Gastrocnemius medialis (tissue), 4 donors: ENCODE measurements at regions not wholly inside any gene's neighbourhood (a gene's known extent, or its start where the extent isn't known, plus 50 kb on each side); places are given as distances from the start of the nearest gene placed in this dataset.

Experiments used
- ATAC-seq, 2 donors: fragments of 150-250 bp; one replicate each; pipeline ENCODE4 v1.9.1; 2016
- DNase-seq, 2 donors: peaks; one replicate each; pipeline ENCODE4 v3.0.0-alpha.2; 2019
- H3K27ac ChIP-seq, 4 donors: fragments of 200-600 bp; sonication (generic); 1 replicate in 1 of 4; 2 replicates in 3 of 4; pipeline ENCODE4 v1.5.1; 2016 to 2018; ENCODE audit warnings: mild to moderate bottlenecking in 2 of 4, moderate library complexity in 1 of 4
- H3K27me3 ChIP-seq, 3 donors: fragments of 200-600 bp; sonication (generic) in 2 of 3; 1 replicate in 1 of 3; 2 replicates in 2 of 3; pipeline versions ENCODE4 v1.5.1 to v1.6.0; 2016 to 2019; ENCODE audit warnings: mild to moderate bottlenecking in 1 of 3, moderate library complexity in 1 of 3
- H3K36me3 ChIP-seq, 2 donors: fragments of 200-600 bp; sonication (generic) in 1 of 2; one replicate each; pipeline ENCODE4 v1.5.1; 2017 to 2018
- H3K4me1 ChIP-seq, 2 donors: fragments of 200-600 bp; sonication (generic) in 1 of 2; one replicate each; pipeline ENCODE4 v1.5.1; 2016 to 2017; ENCODE audit warnings: mild to moderate bottlenecking in 2 of 2
- H3K4me3 ChIP-seq, 4 donors: fragments of 200-600 bp; sonication (generic) in 3 of 4; 1 replicate in 1 of 4; 2 replicates in 3 of 4; pipeline ENCODE4 v1.5.1; 2016 to 2019; ENCODE audit warnings: mild to moderate bottlenecking in 2 of 4
- H3K9me3 ChIP-seq, 3 donors: fragments of 200-600 bp; sonication (generic) in 2 of 3; 1 replicate in 1 of 3; 2 replicates in 2 of 3; pipeline ENCODE4 v1.5.1; 2016 to 2019
- POLR2A ChIP-seq, 2 donors: fragments of 450-650 bp; IDR thresholded peaks; one replicate each; pipeline ENCODE4 v1.6.1; 2017; ENCODE audit warnings: antibody characterized with exemption in 2 of 2, mild to moderate bottlenecking in 2 of 2, moderate library complexity in 2 of 2
- in situ Hi-C, 4 donors: fragments of 200-750 bp; cut with MboI; loops; one replicate each; pipeline versions ENCODE4 v1.15.0 to v1.8.0; 2017; ENCODE audit warnings: low sequenced_read_pairs in 4 of 4
- intact Hi-C: fragments of 100-400 bp; cut with DNase I; formaldehyde crosslinking; loops from one replicate; pipeline ENCODE4 v1.15.1; 2023; ENCODE audit warnings: low total_unique reads
- TF ChIP-seq, protein P1 (sequence below), 5 experiments: fragments of 450-650 bp in 3 of 5; fragments of 200-600 bp in 2 of 5; sonication (generic) in 2 of 5; IDR thresholded peaks in 4 of 5; conservative IDR thresholded peaks in 1 of 5; 1 replicate in 4 of 5; 2 replicates in 1 of 5; pipeline ENCODE4 v1.5.1; 2016 to 2019; ENCODE audit warnings: antibody characterized with exemption in 5 of 5, mild to moderate bottlenecking in 3 of 5, moderate library complexity in 3 of 5

DNA sequence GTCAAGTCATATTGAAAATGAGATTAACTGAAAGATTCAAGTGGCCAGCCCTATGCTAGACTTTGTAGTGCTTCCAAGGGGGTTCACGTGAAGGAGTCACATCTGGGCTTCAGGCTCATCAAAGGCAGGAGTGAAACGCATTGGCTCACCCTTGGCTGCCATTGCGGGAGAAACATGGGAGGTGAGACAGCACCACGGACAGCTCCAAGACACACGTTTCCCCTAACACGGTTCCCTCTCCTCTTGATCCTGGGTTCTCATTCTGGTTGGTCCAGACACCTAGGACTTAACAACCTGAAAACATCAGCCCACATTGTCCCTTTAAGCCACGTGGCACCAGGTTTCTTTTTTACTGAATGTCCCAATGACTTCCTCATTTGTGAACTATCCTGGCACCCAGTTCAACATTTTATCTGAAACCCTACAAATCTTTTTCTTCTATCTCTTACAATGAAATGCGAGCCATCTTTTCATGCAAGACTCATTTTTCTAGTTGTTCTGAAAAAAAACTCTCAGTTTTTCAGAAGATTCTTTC, 279.0 kb upstream of the VCX3A start:
- Histone ChIP-seq H3K4me3 (no peak overlapping the region), H3K36me3 (no peaks in the 10 kb centered on the region), H3K27me3 (no peaks in the 10 kb centered on the region), H3K4me1 (no peaks in the 10 kb centered on the region), H3K27ac (no peak overlapping the region), H3K9me3 (no peaks in the 10 kb centered on the region)
- DNase-seq (no peak), ATAC-seq (no peak)
- in situ Hi-C loops, result loop anchor here in 1 of 4 donors (10.0 kb wide), 1 partner anchor 61 kb away; no protein-coding TSS in a partner anchor
- intact Hi-C loops, result no loop called here
- TF ChIP-seq POLR2A (IDR thresholded peaks at IDR 0.05), result no peak
- TF ChIP-seq, protein P1, sequence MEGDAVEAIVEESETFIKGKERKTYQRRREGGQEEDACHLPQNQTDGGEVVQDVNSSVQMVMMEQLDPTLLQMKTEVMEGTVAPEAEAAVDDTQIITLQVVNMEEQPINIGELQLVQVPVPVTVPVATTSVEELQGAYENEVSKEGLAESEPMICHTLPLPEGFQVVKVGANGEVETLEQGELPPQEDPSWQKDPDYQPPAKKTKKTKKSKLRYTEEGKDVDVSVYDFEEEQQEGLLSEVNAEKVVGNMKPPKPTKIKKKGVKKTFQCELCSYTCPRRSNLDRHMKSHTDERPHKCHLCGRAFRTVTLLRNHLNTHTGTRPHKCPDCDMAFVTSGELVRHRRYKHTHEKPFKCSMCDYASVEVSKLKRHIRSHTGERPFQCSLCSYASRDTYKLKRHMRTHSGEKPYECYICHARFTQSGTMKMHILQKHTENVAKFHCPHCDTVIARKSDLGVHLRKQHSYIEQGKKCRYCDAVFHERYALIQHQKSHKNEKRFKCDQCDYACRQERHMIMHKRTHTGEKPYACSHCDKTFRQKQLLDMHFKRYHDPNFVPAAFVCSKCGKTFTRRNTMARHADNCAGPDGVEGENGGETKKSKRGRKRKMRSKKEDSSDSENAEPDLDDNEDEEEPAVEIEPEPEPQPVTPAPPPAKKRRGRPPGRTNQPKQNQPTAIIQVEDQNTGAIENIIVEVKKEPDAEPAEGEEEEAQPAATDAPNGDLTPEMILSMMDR (IDR thresholded peaks at IDR 0.05 in 4 of 5, conservative IDR thresholded peaks at IDR 0.05 in 1 of 5), result no peak

DNA sequence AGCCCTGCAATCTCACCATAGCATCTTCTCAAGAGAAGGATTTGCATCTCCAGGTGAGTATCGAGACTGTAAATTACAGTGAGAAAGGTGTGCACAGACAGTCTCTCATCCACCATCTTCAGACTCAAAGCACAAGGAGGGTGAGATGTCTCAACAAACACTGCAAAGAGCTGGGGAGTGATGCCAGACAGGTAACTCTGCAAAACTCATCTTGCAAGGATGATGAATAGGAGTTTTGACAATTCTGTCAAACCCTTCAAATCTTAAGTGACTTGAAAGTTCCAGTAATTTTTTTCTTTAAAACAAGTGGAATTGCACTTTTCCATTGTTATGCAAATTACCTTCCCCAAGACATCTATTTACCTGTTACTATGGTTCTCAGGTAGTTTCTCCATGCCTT, 277.2 kb upstream of the VCX3A start:
- Histone ChIP-seq H3K4me3 (no peak overlapping the region), H3K27ac (no peak overlapping the region), H3K9me3 (no peaks in the 10 kb centered on the region), H3K36me3 (no peaks in the 10 kb centered on the region), H3K27me3 (no peaks in the 10 kb centered on the region), H3K4me1 (no peaks in the 10 kb centered on the region)
- no peak for ATAC-seq
- in situ Hi-C loops, result loop anchor here in 1 of 4 donors (10.0 kb wide), 1 partner anchor 63 kb away; no protein-coding TSS in a partner anchor
- DNase-seq, result no peak
- TF ChIP-seq POLR2A (IDR thresholded peaks at IDR 0.05), result no peak
- TF ChIP-seq, protein P1 (IDR thresholded peaks at IDR 0.05 in 4 of 5, conservative IDR thresholded peaks at IDR 0.05 in 1 of 5), result no peak
- intact Hi-C loops, result no loop called here

DNA sequence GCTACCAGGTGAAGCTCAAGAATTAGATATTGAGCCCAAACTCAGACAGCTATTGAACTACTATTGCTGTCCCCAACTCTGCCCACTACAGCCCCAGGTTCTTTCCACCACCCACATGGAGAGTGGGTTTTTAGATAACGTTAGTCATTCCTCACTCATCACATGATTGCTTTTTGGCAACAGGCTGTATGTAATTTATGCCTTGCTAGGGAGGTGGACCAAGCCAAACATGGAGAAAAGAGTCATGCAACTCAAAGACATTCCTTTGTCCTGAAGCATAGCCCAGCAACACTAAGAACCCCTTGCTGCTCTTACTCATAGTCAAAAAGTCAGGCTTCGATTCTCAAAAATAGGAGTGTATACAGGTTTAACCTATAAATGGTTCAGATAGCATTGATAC, 275.9 kb upstream of the VCX3A start:
- Histone ChIP-seq H3K9me3 (no peaks in the 10 kb centered on the region), H3K27me3 (no peaks in the 10 kb centered on the region), H3K4me1 (no peaks in the 10 kb centered on the region), H3K27ac (no peak overlapping the region), H3K36me3 (no peaks in the 10 kb centered on the region), H3K4me3 (no peak overlapping the region)
- TF ChIP-seq, protein P1 (IDR thresholded peaks at IDR 0.05 in 4 of 5, conservative IDR thresholded peaks at IDR 0.05 in 1 of 5), result no peak
- TF ChIP-seq POLR2A (IDR thresholded peaks at IDR 0.05), result no peak
- intact Hi-C loops (no loop called here), in situ Hi-C loops (loop anchor here in 1 of 4 donors (10.0 kb wide), 1 partner anchor 64 kb away; no protein-coding TSS in a partner anchor)
- DNase-seq (no peak), ATAC-seq (no peak)

DNA sequence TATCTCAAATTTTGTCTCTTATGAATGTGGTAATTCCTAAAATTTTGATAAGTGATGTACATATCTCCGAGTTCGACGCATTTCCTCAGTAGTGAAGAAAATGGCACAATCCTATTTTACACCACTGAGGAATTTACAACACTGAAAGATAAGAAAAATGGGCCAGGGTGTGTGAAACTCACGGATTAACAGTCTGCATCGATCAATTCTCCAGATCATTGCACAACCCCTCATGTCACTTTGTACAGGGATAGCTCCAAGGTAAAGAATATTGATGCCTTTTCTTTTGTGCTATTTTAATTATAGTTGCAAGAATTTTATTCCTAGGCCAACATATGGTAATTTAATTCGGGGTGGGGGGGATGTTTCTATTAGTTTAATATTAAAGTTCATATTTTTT, 268.7 kb upstream of the VCX3A start:
- in situ Hi-C loops, result no loop called here
- no peak overlapping the region for H3K27ac ChIP-seq
- no peaks in the 10 kb centered on the region for H3K9me3 ChIP-seq
- intact Hi-C loops, result no loop called here
- TF ChIP-seq, protein P1 (IDR thresholded peaks at IDR 0.05 in 4 of 5, conservative IDR thresholded peaks at IDR 0.05 in 1 of 5), result no peak
- no peak for TF ChIP-seq POLR2A (IDR thresholded peaks at IDR 0.05)
- no peaks in the 10 kb centered on the region for H3K27me3 ChIP-seq
- H3K4me3 ChIP-seq, result no peak overlapping the region
- no peak for DNase-seq
- H3K36me3 ChIP-seq, result no peaks in the 10 kb centered on the region
- no peaks in the 10 kb centered on the region for H3K4me1 ChIP-seq
- no peak for ATAC-seq

DNA sequence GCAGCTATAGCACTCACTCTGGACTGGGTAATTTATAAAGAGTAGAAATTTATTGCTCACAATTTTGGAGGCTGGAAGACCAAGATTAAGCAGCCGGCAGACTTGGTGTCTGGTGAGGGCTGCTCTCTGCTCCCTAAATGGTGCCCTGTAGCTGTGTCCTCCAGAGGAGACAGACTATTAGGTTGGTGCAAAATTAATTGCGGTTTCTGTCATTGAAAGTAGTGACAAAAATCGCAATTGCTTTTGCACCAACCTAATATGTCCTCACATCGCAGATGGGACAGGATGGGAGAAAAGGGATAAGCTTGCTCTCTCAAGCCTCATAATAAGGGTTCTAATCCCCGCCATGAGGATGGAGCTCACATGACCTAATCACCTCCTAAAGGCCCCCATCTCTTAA, 258.1 kb upstream of the VCX3A start:
- Histone ChIP-seq H3K36me3 (no peaks in the 10 kb centered on the region), H3K9me3 (peaks cover 0 to 2% (median 0%) of the 10 kb centered on the region in 3 donors), H3K4me3 (no peak overlapping the region), H3K4me1 (no peaks in the 10 kb centered on the region), H3K27me3 (no peaks in the 10 kb centered on the region), H3K27ac (no peak overlapping the region)
- no peak for DNase-seq
- no peak for ATAC-seq
- in situ Hi-C loops (no loop called here), intact Hi-C loops (no loop called here)
- TF ChIP-seq, protein P1 (IDR thresholded peaks at IDR 0.05 in 4 of 5, conservative IDR thresholded peaks at IDR 0.05 in 1 of 5), result no peak
- TF ChIP-seq POLR2A (IDR thresholded peaks at IDR 0.05), result no peak
